CD4-positive, alpha-beta T cell treated with Interleukin-21 for 1 hour (primary cell): ENCODE measurements at regions not wholly inside any gene's neighbourhood (a gene's known extent, or its start where the extent isn't known, plus 50 kb on each side); places are given as distances from the start of the nearest gene placed in this dataset.
"Not testable (repeated sequence)": the region's sequence is repeated elsewhere in the genome, so short reads cannot be mapped to it uniquely, and the experiment has no call there.

Experiments
- DNase-seq: peaks from one replicate; pipeline ENCODE4 v3.0.0-alpha.2; 2020

DNA sequence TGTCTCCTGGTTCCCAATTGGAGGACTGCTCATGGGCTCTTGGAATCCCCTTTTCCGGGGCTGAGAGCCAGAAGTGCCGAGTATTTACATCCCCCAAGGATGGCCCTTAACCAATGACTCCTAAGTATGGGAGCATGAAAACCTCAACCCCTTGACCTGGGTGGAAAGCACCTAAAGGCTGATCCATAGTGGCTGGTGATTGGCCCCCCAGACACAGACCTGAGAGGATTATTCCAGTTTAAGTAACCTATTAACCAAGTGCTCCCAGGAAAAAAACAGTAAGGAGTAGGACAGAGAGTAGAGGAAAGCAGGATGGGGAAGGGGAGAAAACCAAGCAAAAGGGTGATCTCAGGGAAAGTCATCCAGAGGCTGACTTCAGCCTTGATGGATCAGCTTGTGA, 206.1 kb upstream of the RND3 start:
- no peak for DNase-seq

DNA sequence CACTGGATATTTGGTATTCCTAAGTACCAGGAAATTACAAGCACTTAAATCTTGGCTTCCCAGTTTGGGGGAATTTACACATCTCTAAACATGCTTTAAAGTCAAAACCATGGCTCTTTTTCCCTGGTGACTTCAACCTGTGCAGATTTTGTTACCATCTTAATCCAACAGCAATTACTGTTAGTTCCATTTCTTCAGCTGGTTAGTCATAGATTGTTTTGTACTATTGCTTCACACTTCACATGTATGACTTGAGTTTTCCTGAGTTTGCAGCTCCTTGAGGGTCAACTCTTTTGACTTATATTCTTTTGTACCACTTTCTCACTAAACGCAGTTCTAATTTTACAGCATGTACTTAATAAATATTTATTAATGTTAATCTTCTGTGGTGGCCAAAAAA, 203.4 kb upstream of the RND3 start:
- DNase-seq: no peak

DNA sequence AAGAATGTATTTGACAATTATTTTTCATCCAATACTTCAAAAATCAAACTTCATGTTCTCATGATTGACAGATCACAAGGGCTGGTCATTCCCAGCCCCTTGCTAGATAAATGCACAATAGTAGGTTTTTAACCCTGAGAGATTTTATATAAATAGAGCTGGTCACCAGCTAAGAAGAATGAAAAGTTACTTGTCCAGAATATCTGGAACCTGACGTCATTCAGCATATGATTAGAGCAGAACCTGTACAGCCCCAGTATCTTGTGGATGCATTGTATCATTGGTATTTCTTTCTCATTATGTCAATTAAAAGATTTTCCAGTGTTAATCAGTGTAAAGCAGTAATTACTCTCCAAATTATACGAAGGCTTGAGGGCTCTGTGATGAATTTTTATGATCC, 202.8 kb upstream of the RND3 start:
- DNase-seq: no peak

DNA sequence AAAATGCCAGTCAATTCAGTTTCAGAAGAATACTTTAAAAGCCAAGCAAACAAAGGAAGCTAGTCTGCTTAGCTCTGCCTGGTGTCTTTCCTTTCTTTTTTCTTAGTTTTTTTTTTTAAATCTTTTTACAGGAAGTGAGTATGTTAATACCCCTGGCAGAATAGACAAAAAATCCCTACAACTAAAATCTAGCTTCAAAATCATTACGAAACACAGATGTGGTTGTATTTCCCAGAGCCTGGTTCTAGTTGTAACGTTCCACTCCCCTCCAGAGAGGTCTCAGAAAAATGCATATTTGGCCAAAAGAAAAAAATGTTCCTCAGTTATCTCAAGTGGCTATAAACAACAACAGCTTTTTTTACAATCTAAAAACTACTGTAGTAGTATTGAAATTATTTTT, 202.1 kb upstream of the RND3 start:
- no peak for DNase-seq

DNA sequence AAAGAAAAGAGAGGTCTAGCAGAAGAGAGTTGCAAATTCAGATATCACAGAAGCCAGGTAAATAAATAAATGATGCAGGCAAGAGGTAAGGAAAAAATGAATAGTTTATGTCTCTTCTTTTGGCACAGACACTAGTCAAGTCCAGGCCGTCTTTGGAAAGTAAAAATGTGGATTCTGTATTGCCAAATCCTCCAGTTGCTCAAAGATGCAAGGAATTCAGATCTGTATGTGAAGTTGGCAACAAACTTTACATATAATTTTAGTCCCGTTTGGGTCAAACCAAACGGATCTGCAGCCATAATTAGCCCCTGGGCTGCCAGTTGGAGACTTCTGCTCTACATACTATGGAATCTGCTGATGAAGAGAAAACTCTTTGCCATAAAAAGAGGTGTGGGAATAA, 200.5 kb upstream of the RND3 start:
- no peak for DNase-seq

DNA sequence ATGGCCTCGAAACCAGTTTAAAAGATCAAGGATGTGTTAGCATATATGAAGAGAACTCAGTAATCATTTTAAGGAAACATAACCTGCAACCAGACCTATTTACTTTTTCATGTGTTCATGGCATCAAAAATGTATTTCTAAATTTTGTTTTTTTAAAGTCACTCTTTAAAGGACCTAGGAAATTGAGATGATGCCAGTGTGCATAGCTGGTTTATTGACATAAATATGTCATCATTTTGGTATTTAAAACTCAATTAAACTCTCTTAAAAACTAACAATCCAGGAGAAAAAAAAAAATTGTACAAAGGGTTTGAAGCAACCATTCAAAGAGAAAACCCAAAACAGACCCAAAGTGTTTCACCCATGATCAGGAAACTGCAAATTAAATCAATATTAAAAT, 198.9 kb upstream of the RND3 start:
- DNase-seq: no peak

DNA sequence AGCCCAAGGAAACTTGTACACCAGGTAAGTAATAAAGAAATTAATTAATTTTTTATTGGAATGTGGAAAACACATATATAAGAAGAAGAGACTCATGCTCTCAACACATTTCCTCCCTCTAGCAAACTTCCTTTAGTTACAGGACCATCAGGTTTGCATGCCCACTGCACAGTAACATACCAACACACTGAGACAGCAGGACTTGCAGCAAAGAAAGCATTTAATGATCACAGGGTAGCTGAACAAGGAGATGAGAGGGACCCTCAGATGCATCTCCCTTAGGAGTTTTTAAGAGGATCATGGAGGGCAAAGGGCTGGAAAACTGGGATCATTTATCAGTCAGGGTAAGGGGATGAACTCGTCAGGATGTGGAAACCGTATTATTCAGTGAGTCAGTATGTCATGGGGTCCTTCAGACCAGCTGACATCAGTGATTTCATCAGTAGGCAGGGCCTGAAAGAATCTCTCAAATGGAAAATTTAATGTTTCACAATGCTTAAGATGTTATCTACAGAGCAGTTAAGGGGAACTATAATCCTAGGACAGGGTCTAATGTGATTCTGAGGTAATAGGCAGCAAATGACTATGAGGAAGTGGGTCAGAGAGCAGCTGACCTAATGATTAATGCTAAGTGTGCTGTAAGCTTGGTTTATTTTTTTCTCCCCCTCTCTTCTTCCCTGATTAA, 193.8 kb upstream of the RND3 start:
- DNase-seq: no peak

DNA sequence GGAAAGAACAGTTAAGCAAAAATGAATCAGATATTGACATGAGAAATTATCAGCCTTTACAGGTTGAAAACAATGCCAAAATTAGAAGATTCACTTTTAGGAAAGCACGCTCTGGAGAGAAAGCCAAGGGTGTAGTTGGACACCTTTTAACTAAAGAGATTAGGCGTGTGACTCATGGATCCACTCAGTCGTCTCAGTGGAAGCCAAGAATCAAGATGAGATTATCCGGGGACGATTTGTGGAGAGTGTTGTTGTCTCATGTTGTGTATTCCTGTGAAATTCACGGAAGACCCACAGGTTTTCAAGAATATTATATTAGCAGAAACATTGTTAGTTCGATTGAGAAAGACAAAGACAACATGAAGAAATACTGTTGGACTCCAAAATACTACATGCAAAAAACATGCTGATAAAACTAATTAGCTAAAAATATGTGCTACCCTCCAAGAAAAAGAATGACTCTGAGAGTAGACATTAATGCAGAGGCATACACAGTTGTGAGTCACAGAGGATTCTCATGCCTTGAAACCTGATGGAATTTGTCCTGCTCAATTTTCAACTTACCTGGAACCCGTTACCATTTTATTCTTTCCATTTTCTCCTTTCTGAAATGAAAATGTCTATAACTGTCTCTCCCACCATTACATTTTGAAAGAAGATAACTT, 192.1 kb upstream of the RND3 start:
- no peak for DNase-seq

DNA sequence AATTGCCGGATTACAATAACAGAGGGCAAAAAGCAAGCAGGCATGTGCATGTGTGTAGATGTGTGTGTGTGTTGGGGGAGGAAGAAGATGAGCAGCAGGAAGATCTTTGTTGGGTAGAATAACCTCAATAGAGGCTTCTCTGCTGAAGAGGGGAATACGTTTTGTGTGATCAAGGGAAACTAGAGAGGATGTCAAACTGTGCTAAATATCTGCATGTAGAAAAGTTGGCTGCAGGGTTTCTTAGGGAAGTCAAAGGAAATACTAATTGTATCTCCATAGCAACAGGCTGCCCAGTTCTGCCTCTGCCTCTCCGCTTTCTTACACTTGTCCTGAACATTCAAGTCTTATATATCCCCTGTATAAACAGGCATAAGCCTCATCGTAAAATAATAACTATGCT, 190.1 kb upstream of the RND3 start:
- no peak for DNase-seq

DNA sequence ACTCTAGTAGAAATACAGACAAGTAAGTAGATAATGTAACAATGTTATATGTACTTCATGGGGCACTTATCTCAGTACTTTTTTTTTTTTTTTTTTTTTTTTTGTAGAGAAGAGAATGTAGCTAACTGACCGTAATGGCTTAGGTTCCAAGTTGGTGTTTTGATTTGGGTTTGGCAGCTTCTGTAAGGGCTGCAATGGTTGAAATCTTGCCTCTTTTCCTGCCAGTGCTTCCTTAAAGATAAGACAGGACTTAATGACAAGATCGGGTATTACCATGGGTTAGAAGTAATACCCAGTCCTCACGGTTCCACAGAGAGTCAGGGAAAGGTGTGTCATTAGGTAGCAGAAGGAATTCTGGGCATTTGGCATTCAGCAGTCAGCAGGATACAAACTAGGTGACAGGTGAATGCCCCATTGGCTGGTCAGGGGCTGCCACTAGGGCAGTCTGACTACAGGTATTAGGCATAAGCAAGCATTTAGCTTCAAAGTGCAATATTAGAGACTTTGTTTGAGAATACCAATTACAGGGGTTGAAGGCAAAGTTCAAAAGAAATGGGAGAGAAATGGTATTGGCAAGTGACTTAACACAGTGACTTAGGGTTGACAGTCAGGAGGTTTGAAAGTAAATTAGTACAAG, 189.4 kb upstream of the RND3 start:
- DNase-seq: no peak

DNA sequence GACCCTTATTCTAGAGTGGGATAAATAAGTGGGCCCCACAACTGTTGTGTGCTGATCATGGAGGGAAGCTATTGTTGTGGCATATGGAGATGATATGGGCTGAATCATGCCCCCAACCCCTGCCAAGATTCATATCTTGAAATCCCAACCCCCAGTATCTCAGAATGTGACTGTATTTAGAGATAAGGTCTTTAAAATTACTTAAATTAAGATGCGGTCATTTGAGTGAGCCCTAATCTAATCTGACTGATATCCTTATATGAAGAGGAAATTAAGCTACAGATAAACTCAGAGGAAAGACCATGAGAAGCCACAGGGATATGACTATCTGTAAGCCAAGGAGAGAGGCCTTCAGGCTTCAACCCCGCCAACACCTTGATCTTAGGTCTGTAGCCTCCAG, 188.3 kb upstream of the RND3 start:
- DNase-seq: no peak

DNA sequence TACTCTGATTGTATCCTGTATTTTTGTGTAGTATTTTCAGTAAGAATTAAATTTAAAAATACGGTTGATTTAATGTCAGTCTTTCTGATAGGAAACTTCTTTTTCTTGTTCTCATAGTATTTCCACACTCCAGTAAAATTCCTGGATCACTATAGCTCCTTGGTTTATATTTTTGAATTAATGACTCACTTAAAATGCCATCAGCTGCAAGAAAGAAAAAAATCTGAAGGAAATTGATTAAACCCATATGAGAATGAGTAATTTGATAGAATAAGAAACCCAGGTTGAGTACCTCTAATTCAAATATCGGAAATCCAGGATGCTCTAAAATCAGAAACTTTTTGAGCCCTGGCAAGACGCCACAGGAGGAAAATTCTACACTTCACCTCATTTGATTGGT, 186.8 kb upstream of the RND3 start:
- no peak for DNase-seq

DNA sequence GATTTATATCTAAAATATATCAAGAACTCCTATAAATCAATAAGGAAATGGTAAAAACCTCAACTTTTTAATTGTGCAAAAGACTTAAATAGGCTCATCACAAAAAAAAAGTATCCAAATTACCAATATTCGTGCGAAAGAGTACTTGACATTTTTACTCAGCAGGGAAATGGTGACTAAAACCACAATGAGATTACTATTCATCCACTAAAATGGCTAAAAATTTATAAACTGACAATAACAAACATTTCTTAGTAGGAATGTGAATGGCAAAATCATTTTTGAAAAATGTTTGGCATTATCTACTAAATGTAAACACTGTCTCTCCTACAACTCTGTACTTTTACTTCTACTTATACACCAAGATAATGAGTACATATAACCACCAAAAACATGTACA, 184.8 kb upstream of the RND3 start:
- no peak for DNase-seq

DNA sequence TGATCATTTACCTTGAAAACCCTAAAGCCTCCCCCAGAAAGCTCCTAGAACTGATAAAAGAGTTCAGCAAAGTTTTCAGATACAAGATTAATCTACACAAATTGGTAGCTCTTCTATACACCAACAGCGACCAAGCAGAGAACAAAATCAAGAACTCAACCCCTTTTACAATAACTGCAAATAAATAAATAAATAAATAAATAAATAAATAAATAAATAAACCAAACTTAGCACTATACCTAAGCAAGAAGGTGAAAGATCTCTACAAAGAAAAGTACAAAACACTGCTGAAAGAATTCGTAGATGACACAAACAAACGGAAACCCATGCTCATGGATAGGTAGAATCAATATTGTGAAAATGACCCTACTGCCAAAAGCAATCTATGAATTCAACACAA, 182.0 kb upstream of the RND3 start:
- no peak for DNase-seq

DNA sequence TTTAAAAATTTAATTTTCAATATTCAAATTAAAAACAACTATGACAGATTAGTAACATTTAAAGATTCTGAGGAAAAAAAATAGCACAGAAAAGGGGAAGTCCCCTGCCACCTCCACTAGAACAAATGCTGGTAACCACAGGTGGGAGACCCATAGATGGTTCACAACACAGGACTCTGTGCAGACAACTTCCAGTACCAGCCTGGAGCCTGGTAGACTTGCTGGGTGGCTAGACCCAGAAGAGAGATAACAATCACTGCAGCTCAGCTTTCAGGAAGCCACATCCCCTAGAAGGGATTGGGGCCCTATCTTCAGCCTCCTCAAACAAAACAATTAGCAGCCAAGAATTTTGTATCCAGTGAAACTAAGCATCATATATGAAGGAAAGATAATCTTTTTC, 179.6 kb upstream of the RND3 start:
- DNase-seq: not testable (repeated sequence)

DNA sequence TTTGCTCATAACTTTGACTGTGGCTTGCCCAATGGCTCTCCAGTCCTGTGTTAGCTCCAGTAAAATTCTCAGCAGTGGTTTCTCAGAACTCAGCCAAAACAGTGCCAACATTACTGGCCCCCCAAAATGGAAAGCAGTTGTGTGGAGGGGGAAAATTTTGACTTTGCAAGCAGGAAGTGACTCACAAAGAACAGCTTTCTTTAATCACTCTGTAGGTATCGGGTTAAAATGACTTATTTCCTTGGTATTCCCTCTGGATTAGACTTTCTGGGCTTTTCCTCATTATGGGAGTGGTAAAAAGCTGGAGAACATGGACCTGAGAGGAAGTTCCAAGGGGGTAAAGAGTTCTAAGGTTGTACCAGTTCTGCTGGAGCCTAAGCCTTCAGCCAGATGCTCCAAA, 175.7 kb upstream of the RND3 start:
- DNase-seq: no peak

DNA sequence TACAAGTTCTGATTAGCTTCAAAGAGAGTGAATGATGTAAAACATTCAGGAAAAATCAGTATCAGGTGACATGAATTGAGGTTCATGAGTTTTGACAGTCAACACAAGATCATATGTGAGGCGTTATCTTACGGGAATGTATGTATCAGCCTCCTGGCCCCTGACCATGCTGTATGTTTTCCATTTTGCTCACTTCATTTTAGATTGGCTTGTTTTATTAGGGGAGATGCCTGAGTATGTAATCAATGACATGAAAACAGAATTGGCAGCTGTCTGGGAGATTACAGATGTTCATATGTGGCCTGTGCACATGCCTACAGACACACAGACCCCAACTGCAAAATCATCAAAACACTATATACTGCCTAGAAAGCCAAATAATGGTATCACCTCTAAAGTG, 168.5 kb upstream of the RND3 start:
- DNase-seq: no peak

DNA sequence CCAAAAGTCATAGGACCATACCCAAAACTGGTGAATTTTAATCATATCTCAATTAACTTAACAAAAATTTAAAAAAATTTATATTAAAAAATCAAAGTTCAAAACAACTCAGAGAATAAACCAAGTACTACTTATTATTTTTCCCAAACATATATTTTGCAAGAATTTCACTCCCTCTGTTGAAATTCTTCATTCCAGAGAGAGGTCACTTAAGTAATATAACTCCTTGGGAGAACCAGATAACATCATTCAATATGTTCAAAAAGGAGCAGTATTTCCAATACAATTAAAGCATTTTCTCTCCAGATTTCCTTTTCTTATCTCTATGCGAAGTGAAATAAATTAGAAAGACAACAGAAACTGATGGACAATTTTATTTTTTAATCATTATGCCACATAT, 165.9 kb upstream of the RND3 start:
- DNase-seq: no peak

DNA sequence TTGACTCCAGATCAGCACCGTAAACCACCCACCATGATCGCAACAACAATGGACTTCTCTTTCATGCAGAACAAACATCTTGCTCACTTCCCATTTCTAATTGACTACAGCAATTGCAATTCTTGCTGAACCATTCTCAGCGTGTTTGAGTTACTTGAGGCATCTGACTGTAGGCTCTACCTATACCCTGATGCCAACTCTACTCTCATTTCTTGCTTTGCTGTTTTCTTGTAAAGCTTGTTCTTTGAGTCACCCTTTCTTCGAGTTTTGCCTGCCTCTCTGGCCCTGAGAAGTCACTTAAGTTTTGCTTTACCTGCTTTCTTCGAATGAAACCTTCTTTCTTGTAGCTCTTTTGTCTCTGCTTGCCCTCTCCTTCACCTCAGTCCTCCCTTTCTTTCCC, 160.5 kb upstream of the RND3 start:
- no peak for DNase-seq

DNA sequence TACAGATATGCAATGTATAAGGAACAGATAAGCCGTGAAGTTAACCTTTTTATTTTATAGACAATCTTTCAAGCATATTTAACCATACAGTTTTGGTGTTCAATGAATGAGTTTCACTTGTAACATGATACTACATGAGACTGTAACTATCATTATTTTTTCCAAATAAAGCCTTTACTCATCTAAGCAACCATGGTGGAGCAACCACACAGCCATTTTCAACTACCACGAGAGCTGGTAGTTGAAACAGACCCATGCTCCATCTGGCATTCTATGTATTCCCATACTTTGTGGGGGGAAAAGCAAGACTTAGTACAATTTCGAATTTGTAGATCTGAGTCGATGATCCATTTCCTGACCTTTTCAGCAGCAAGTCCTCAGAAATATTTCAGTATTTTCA, 159.3 kb upstream of the RND3 start:
- DNase-seq: no peak

DNA sequence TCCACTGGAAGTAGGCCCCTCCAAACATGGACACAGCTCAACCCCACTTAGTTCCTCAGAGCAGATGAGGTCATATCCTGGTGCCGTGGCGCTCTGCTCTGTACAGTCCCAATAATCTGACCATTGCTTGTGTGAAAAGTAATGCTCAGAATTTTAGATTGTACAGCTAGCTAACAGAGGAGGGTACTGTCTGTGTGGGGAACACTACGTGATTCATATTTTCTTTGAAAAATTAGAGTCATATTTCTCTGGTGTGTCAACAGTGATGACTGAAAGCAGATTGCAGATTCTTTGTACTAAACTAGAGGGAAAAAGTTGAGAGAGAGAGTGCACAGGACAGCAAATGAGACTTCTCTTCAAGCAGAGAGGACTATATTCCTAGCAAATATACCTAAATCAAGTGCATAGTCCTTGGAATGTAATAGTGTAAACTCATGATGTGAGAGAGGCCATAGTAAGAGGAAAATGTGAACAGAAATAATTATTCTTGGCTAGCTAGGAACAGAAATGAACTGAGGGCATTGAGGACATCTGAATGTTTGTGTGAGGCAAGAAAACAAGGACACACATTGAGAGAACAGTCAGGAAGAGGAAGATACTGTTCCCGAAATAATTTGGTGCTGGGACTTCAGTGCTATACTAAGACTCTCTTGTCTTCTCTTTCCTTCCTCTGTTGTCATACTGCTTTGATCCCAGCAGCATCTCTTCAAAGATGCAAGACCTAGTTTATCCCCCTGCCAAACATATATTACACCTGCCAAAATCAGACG, 157.0 kb upstream of the RND3 start:
- no peak for DNase-seq

DNA sequence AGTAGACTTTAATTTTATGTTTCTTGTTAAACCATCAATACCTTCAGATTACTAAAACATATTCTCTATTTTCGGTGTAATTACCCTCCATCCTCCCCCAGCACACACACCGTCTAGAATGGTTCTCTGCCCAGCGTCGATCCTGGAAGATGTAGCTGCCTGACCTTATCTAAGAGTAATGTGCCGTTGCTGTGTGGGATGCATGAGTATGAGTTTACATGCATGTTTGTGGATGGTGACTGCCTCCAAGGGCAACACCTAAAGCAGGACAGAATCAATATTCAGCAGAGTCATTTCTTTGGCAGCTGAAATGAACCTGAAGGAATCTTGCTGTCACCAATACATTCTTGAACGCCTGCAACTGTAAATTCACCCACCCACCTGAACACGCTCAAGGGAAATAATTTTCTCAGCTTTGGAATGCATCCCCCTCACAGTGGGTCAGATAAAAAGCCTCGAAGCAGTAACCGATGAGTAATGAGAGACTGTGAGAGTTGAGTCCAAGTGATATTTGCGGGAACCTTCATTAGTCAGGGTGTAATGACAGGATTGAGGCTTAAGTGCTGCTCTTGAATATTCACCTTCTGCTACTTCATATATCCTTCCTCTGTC, 155.8 kb upstream of the RND3 start:
- DNase-seq: no peak

DNA sequence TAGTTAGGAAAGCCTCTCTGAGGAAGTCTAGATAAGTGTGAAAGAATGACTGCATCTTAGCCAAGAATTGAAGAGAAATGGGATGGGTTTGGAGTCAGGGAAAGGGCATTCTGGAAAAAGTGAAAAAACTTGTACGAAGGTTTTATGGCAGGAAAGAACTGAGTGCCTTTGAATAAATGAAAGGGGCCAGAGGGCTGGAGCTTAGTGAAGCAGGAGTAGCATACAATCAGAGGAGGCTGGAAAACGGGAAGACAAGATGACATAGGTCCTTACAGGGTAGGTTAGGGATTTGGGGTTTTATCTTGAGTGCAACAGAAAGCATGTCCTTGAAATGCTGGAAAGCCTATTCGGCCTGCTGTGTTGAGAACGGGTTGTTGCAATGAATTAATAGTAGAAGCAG, 152.6 kb upstream of the RND3 start:
- DNase-seq: no peak

DNA sequence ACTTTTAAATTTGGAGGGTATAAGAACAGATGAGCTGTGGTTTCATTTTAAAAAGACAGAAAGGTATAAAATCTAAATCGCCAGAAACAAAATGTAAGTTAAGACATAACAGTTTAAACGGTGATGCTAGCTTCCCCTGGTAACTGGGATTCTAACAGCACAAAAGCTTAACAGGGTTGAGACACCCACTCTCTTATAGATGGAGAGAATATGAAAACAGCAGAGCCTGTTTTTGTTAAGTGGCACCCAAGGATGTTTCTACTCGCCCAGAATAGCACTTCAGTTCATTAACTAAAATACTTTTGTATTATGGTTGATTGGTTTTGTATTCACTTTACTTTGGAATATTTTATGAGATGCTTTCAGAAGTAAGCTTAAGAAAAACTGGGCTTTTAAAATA, 151.9 kb upstream of the RND3 start:
- DNase-seq: no peak
